Stimulated activated naive CD8-positive, alpha-beta T cell treated with anti-CD3 and anti-CD28 coated beads, Interleukin-15, amount 100 ng/mL, for 72 hours (primary cell): ENCODE measurements at regions not wholly inside any gene's neighbourhood (a gene's known extent, or its start where the extent isn't known, plus 50 kb on each side); places are given as distances from the start of the nearest gene placed in this dataset.

ENCODE experiments used
- ATAC-seq: fragments of 150-1000 bp; cut with Tn5 transposase; 2 replicates; pipeline ENCODE4 v1.10.0; 2021; ENCODE audit warnings: mild to moderate bottlenecking, moderate library complexity
- DNase-seq, 2 donors: peaks; one replicate each; pipeline ENCODE4 v3.0.0; 2021 to 2022
- H3K27ac Mint-ChIP-seq, 2 donors: one replicate each; pipeline ENCODE4 v1.8.0; 2022; ENCODE audit warnings: mild to moderate bottlenecking in 2 of 2, mixed read lengths in 2 of 2, moderate library complexity in 2 of 2
- H3K27me3 Mint-ChIP-seq: one replicate; pipeline ENCODE4 v1.8.0; 2022; ENCODE audit warnings: mixed read lengths
- H3K4me1 Mint-ChIP-seq: one replicate; pipeline ENCODE4 v1.8.0; 2022; ENCODE audit warnings: mild to moderate bottlenecking, mixed read lengths
- H3K4me3 Mint-ChIP-seq, 2 donors: one replicate each; pipeline ENCODE4 v1.8.0; 2022; ENCODE audit warnings: mild to moderate bottlenecking in 2 of 2, mixed read lengths in 2 of 2, moderate library complexity in 1 of 2
- H3K9me3 Mint-ChIP-seq, 2 donors: one replicate each; pipeline ENCODE4 v1.8.0; 2022; ENCODE audit warnings: mixed read lengths in 2 of 2

GRCh38 chr15:66945842-66946241, 119.6 kb upstream of the SMAD3 start:
- H3K9me3 Mint-ChIP-seq, result no peaks in the 10 kb centered on the region

DNA sequence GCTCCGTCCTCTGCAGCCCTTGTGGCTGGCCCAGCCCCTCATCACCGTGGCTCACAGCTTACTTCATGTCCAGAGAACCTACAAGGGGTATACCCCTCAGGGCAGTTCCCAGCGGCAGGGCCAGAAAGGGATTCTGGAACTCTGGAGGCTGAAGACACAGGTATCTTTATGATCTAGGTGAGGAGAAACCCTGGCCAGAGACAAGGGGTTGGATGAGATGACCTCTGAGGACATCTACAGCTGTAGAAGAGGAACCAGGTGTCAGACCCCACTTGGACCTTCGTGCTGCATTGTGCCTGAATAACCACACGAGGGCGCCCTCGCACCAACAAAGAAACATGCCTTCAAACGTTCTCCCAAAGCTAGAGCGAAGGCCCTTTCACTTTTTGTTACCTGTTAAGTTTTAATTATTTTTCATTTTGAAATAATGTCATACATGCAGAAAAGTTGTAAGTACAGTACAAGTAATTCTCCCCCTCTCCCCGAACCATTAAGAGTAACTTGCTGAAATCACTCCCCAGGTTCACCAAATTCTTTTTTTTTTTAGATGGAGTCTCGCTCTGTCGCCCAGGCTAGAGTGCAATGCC, 118.7 kb upstream of the SMAD3 start:
- Mint-ChIP-seq H3K4me3 (no peak overlapping the region), H3K4me1 (peaks cover 17% of the 10 kb centered on the region), H3K27me3 (peaks cover 12% of the 10 kb centered on the region), H3K27ac (no peak overlapping the region), H3K9me3 (no peaks in the 10 kb centered on the region)
- peak; percentile 75 for DNase-seq
- peak; percentile 68 for ATAC-seq

More at GRCh38 chr15:66945842-66946241, 119.6 kb upstream of the SMAD3 start:
- no peak overlapping the region for H3K4me3 Mint-ChIP-seq
- H3K4me1 Mint-ChIP-seq, result peaks cover 25% of the 10 kb centered on the region
- H3K27ac Mint-ChIP-seq, result no peak overlapping the region
- DNase-seq (no peak), ATAC-seq (no peak)
- H3K27me3 Mint-ChIP-seq, result peaks cover 17% of the 10 kb centered on the region

DNA sequence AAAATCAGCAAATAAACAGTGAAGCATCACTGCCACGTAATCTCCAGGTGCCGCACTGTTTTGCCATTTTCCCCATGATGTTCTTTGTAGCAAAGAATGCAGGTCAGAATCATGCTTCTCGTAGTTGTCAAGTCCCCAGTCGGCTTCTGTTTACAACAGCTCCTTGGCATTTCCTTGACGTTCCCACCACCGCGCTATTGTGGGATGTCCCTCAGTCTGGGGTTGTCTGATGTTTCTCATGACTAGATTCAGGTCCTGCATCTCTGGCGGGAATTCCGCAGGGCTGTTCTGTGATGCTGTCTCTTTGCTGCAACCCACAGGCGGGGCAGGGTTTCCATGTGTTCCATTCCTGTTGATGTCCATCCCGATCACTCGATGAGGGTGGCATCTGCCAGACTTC, 117.9 kb upstream of the SMAD3 start:
- Mint-ChIP-seq H3K27ac (no peak overlapping the region), H3K9me3 (no peaks in the 10 kb centered on the region), H3K27me3 (peaks cover 11% of the 10 kb centered on the region), H3K4me1 (peaks cover 17% of the 10 kb centered on the region), H3K4me3 (no peak overlapping the region)
- DNase-seq (no peak), ATAC-seq (no peak)

- peak in 1 of 2 donors; percentile 13 for DNase-seq
- no peaks in the 10 kb centered on the region for H3K9me3 Mint-ChIP-seq
- H3K4me1 Mint-ChIP-seq, result peaks cover 17% of the 10 kb centered on the region
- H3K27ac Mint-ChIP-seq, result no peak overlapping the region
- H3K4me3 Mint-ChIP-seq, result no peak overlapping the region
- peak; percentile 77 for ATAC-seq
- peaks cover 13% of the 10 kb centered on the region for H3K27me3 Mint-ChIP-seq
These were observed 117.1 kb upstream of the SMAD3 start for GRCh38 chr15:66948294-66948693.

DNA sequence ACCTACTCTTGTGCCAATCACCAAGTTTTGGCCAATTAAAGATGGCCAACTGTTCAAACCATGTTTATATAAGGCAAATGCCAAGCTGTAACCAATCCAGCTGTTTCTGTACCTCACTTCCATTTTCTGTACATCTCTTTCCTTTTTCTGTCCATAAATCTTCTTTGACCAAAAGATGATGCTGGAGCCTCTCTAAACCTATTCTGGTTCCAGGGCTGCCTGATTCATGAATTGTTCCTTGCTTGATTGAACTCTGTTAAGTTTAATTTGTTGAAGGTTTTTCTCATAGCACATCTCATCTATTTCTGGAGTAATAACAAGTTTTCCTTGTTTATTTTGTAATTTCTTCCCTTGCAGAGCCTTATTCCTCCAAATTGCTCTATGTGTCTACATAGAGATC, 115.3 kb upstream of the SMAD3 start:
- DNase-seq (no peak), ATAC-seq (no peak)
- Mint-ChIP-seq H3K27me3 (peaks cover 28% of the 10 kb centered on the region), H3K4me1 (peaks cover 17% of the 10 kb centered on the region), H3K9me3 (no peaks in the 10 kb centered on the region), H3K27ac (no peak overlapping the region), H3K4me3 (no peak overlapping the region)

GRCh38 chr15:66951531-66952320, 113.7 kb upstream of the SMAD3 start:
- ATAC-seq (no peak), DNase-seq (no peak)
- peak overlapping the region in 1 of 2 donors; percentile 2 for H3K27ac Mint-ChIP-seq

GRCh38 chr15:66952756-66953522, 112.5 kb upstream of the SMAD3 start:
- DNase-seq, result no peak
- Mint-ChIP-seq H3K27me3 (peaks cover 17% of the 10 kb centered on the region), H3K4me3 (no peak overlapping the region), H3K27ac (no peak overlapping the region), H3K4me1 (peaks cover 14% of the 10 kb centered on the region), H3K9me3 (no peaks in the 10 kb centered on the region)
- no peak for ATAC-seq

More at GRCh38 chr15:66951531-66952320, 113.7 kb upstream of the SMAD3 start:
- no peak overlapping the region for H3K4me3 Mint-ChIP-seq
- no peaks in the 10 kb centered on the region for H3K9me3 Mint-ChIP-seq
- peaks cover 17% of the 10 kb centered on the region for H3K27me3 Mint-ChIP-seq
- peaks cover 24% of the 10 kb centered on the region for H3K4me1 Mint-ChIP-seq

DNA sequence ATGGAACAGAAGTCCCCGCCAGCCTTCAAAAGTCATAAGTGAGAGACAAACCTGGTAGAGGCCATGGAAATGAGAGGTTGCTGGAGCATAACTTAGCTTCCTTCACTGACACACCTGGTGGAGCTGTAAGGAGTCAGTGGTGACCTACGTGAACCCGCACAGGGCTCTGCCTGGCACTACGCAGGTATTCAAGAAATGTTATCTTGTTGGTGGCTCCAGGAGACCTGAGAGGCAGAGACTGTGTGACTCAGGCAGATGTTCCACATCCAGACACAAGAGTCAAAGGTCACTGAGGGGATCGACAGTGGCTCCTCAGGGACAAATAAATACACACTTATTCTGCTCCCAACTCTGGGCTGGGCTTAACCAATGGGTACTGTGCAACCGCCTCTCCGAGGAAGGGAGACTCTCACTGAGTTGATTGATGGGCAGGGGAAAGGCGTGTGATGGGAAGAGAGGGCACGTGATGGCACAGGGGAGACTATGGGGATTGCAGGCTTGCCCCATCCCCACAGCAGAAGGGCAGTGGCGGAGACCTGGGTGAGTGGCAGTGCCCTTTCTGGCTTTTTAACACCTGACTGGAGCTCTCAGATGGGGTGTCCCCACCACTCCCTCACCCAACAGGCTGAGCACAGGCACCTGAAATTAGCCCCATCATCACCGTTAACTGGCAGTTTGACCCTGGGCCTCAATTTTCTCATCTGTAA, 111.7 kb upstream of the SMAD3 start:
- no peak for ATAC-seq
- no peak for DNase-seq

GRCh38 chr15:66954601-66955000, 110.8 kb upstream of the SMAD3 start:
- H3K9me3 Mint-ChIP-seq, result no peaks in the 10 kb centered on the region
- DNase-seq (no peak), ATAC-seq (no peak)
- H3K4me1 Mint-ChIP-seq, result peaks cover 7% of the 10 kb centered on the region
- H3K27ac Mint-ChIP-seq, result no peak overlapping the region
- H3K4me3 Mint-ChIP-seq, result no peak overlapping the region
- peaks cover 17% of the 10 kb centered on the region for H3K27me3 Mint-ChIP-seq

More for the DNA sequence above, 111.7 kb upstream of the SMAD3 start:
- H3K27me3 Mint-ChIP-seq, result peaks cover 17% of the 10 kb centered on the region
- H3K4me1 Mint-ChIP-seq, result peaks cover 7% of the 10 kb centered on the region
- H3K27ac Mint-ChIP-seq, result peak overlapping the region in 1 of 2 donors; percentile 48
- H3K4me3 Mint-ChIP-seq, result no peak overlapping the region
- H3K9me3 Mint-ChIP-seq, result no peaks in the 10 kb centered on the region

GRCh38 chr15:66955001-66955516, 110.3 kb upstream of the SMAD3 start:
- H3K4me3 Mint-ChIP-seq, result no peak overlapping the region
- no peak overlapping the region for H3K27ac Mint-ChIP-seq
- peaks cover 17% of the 10 kb centered on the region for H3K27me3 Mint-ChIP-seq
- H3K4me1 Mint-ChIP-seq, result peaks cover 7% of the 10 kb centered on the region
- DNase-seq (no peak), ATAC-seq (no peak)
- H3K9me3 Mint-ChIP-seq, result no peaks in the 10 kb centered on the region

- Mint-ChIP-seq H3K27me3 (peaks cover 17% of the 10 kb centered on the region), H3K27ac (no peak overlapping the region), H3K4me3 (no peak overlapping the region), H3K4me1 (peaks cover 7% of the 10 kb centered on the region), H3K9me3 (no peaks in the 10 kb centered on the region)
- DNase-seq (no peak), ATAC-seq (no peak)
These were observed 109.4 kb upstream of the SMAD3 start for GRCh38 chr15:66955871-66956585.

- ATAC-seq (no peak), DNase-seq (no peak)
- H3K4me1 Mint-ChIP-seq, result peaks cover 7% of the 10 kb centered on the region
- no peak overlapping the region for H3K4me3 Mint-ChIP-seq
- H3K27me3 Mint-ChIP-seq, result peaks cover 17% of the 10 kb centered on the region
- H3K9me3 Mint-ChIP-seq, result no peaks in the 10 kb centered on the region
- no peak overlapping the region for H3K27ac Mint-ChIP-seq
These were observed 108.6 kb upstream of the SMAD3 start for GRCh38 chr15:66956672-66957430.

DNA sequence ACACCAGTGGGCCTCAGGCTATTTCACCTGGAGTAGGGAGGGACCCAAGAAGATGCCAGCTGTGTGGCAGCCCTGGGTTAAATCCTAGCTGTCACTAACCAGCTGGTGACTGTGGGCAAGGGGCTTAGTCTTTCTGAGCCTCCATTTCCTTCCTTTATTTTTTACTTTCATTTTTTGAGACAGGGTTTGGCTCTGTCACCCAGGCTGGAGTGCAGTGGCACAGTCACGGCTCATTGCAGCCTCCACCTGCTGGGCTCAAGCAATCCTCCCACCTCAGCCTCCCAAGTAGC, 108.0 kb upstream of the SMAD3 start:
- ATAC-seq (no peak), DNase-seq (no peak)
- no peaks in the 10 kb centered on the region for H3K9me3 Mint-ChIP-seq
- peaks cover 7% of the 10 kb centered on the region for H3K4me1 Mint-ChIP-seq
- peaks cover 17% of the 10 kb centered on the region for H3K27me3 Mint-ChIP-seq
- no peak overlapping the region for H3K4me3 Mint-ChIP-seq
- H3K27ac Mint-ChIP-seq, result peak overlapping the region in 1 of 2 donors; percentile 70

DNA sequence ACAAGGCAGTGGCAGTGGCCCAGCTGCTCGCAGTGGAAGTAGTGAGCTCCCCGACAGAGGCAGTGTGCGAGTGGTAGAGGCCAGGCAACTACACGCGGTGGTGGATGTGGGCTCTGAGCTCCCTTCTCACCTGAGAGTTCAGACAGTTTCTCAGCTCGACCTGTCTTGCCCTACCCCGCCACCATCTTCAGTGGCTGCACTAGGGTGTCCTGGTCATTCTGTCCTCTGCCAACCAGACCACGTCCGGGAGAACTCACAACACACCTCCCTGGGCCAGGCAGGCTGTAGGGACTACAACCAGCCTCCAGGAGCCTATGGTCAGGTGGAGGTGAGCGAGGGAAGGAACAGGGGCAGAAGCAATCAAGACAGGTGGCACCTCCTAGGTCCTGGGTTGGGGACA, 106.3 kb upstream of the SMAD3 start:
- Mint-ChIP-seq H3K4me1 (peaks cover 7% of the 10 kb centered on the region), H3K9me3 (no peaks in the 10 kb centered on the region), H3K27ac (peak overlapping the region in 1 of 2 donors; percentile 50), H3K27me3 (peaks cover 8% of the 10 kb centered on the region), H3K4me3 (no peak overlapping the region)
- no peak for DNase-seq
- ATAC-seq, result no peak
